K562 (cell line): ENCODE measurements at regions not wholly inside any gene's neighbourhood (a gene's known extent, or its start where the extent isn't known, plus 50 kb on each side); places are given as distances from the start of the nearest gene placed in this dataset.

Experiments
- ATAC-seq: fragments of 200-7000 bp; cut with Tn5 transposase; 3 replicates; pipeline ENCODE4 v1.9.1; 2020; ENCODE audit warnings: moderate library complexity
- BruUV-seq: library from RNA; stranded (reverse); fragments of 400-500 nt; replicated peaks from 2 replicates; lab custom pipeline; 2021; lab: Mats Ljungman, UMichigan
- CTCF ChIA-PET: fragments of 300-600 bp; formaldehyde crosslinking; extraction: SDS; loops from one replicate; lab custom pipeline; 2021; ENCODE audit warnings: low intra/inter-chr PET ratio; lab: Yijun Ruan, JAX
- POLR2A ChIA-PET: fragments of 300-600, 350-650 bp; sonication (Branson Sonifier 250); formaldehyde crosslinking; extraction: SDS; loops from one replicate; lab custom pipeline; 2021; ENCODE audit warnings: antibody characterized with exemption, inconsistent platforms; lab: Yijun Ruan, JAX
- DNase-seq, 4 experiments: peaks; one replicate each; pipeline versions ENCODE4 v3.0.0 to v3.0.0-alpha.2; 2011 to 2018; ENCODE audit warnings: low spot score in 3 of 4, mixed read lengths in 3 of 4; ENCODE audit errors: extremely low read depth in 1 of 4
- FAIRE-seq: peaks from 2 replicates; lab custom pipeline; 2011; peaks lifted over from hg19 to GRCh38; lab: Jason Lieb, UNC
- H2AFZ ChIP-seq: 2 replicates; pipeline ENCODE4 v1.6.0; 2011; ENCODE audit warnings: low read depth, low read length, control low read depth, inconsistent platforms
- H3K27ac ChIP-seq: fragments of 200-600 bp; 3 replicates; pipeline ENCODE4 v1.8.0; 2011; ENCODE audit warnings: low read depth, mild to moderate bottlenecking, control low read depth, inconsistent platforms, low read length, moderate library complexity, mixed read lengths; ENCODE audit errors: extremely low read depth
- H3K27me3 ChIP-seq, 2 experiments: fragments of 300-600 bp in 1 of 2; 2 replicates in 1 of 2; 3 replicates in 1 of 2; pipeline versions ENCODE4 v1.6.0 to v1.8.0; 2011; ENCODE audit warnings: inconsistent platforms in 2 of 2, low read length in 2 of 2, mild to moderate bottlenecking in 1 of 2, mixed read lengths in 1 of 2, moderate library complexity in 1 of 2; ENCODE audit not compliant: control insufficient read depth in 2 of 2, insufficient read depth in 2 of 2
- H3K36me3 ChIP-seq: fragments of 300-600 bp; 3 replicates; pipeline ENCODE4 v1.8.0; 2011; ENCODE audit warnings: mild to moderate bottlenecking, low read length, inconsistent platforms; ENCODE audit not compliant: control insufficient read depth, insufficient read depth
- H3K4me1 ChIP-seq, 2 experiments: fragments of 200-600 bp in 1 of 2; replicated peaks in 1 of 2; 2 replicates in 1 of 2; 3 replicates in 1 of 2; pipeline versions ENCODE4 v1.5.1 to v1.8.0; 2011; ENCODE audit warnings: inconsistent platforms in 2 of 2, low read length in 2 of 2, mild to moderate bottlenecking in 1 of 2, mixed read lengths in 1 of 2, moderate library complexity in 1 of 2; ENCODE audit not compliant: control insufficient read depth in 2 of 2, insufficient read depth in 2 of 2
- H3K4me2 ChIP-seq: 2 replicates; pipeline ENCODE4 v1.6.1; 2011; ENCODE audit warnings: low read length, control low read depth, inconsistent platforms, mixed read lengths; ENCODE audit not compliant: insufficient read depth
- H3K4me3 ChIP-seq: fragments of 200-600 bp; sonication (generic), shearing (Covaris generic); 2 replicates; pipeline ENCODE4 v1.5.1; 2016; ENCODE audit warnings: control low read depth, inconsistent platforms
- H3K79me2 ChIP-seq: fragments of 200-600 bp; 3 replicates; pipeline ENCODE4 v1.8.0; 2011; ENCODE audit warnings: low read length, inconsistent platforms; ENCODE audit not compliant: control insufficient read depth, insufficient read depth
- H3K9ac ChIP-seq, 2 experiments: 2 replicates each; pipeline versions ENCODE4 v1.6.0 to v1.6.1; 2011; ENCODE audit warnings: low read depth in 2 of 2, low read length in 2 of 2, control low read depth in 1 of 2, inconsistent platforms in 1 of 2, mild to moderate bottlenecking in 1 of 2, mixed read lengths in 1 of 2; ENCODE audit not compliant: insufficient read depth in 1 of 2
- H3K9me1 ChIP-seq: one replicate; pipeline ENCODE4 v1.6.0; 2011; ENCODE audit warnings: inconsistent platforms, mild to moderate bottlenecking, low read length, moderate library complexity; ENCODE audit not compliant: control insufficient read depth, insufficient read depth
- H3K9me3 ChIP-seq: replicated peaks from 2 replicates; pipeline ENCODE4 v1.5.1; 2011; ENCODE audit warnings: low read depth, low read length, inconsistent platforms; ENCODE audit not compliant: control insufficient read depth, insufficient read depth
- H4K20me1 ChIP-seq: replicated peaks from 2 replicates; pipeline ENCODE4 v1.6.1; 2011; ENCODE audit warnings: low read length, inconsistent platforms, mixed read lengths; ENCODE audit not compliant: control insufficient read depth, insufficient read depth
- ILK ChIP-seq: fragments of 450-650 bp; IDR thresholded peaks from 2 replicates; pipeline ENCODE4 v1.6.1; 2016; ENCODE audit warnings: missing genetic modification characterization, low read depth, mild to moderate bottlenecking, missing compliant biosample characterization, moderate library complexity, borderline replicate concordance
- TSHZ1 ChIP-seq: fragments of 250-450 bp; sonication (Bioruptor Pico); IDR thresholded peaks from 2 replicates; pipeline ENCODE4 v1.4.0; 2020; ENCODE audit warnings: mild to moderate bottlenecking, moderate library complexity
- ZBTB26 ChIP-seq: fragments of 450-650 bp; formaldehyde crosslinking; IDR thresholded peaks from 2 replicates; pipeline ENCODE4 v1.4.0; 2022; ENCODE audit warnings: missing genetic modification characterization
- ZC3H8 ChIP-seq: fragments of 450-650 bp; IDR thresholded peaks from 2 replicates; pipeline ENCODE4 v1.6.1; 2017
- WGBS: fragments of 100-300 bp; shearing (Covaris generic); methylation state at CpG from one replicate; pipeline ENCODE4 v1.1.6; 2016; ENCODE audit warnings: low coverage, mixed read lengths; ENCODE audit not compliant: insufficient coverage; ENCODE audit errors: missing lambda C conversion rate; 5-methylcytosine and 5-hydroxymethylcytosine counted together
- in situ Hi-C: fragments of 300-500 bp; cut with MboI; formaldehyde crosslinking; loops from 4 replicates; pipeline ENCODE4 v1.15.0; 2018; ENCODE audit warnings: inconsistent platforms, mixed read lengths
- intact Hi-C: fragments of 100-400 bp; cut with micrococcal nuclease; formaldehyde crosslinking; loops from 2 replicates; pipeline ENCODE4 v1.14.2; 2022

GRCh38 chr5:60546207-60546606 lies 153.8 kb downstream of the DEPDC1B start:
- WGBS = 0% methylated on average over 3 of the region's 4 CpGs
- in situ Hi-C loops = no loop called here
- no peaks in the 10 kb centered on the region for H3K9me1 ChIP-seq
- no peak overlapping the region for H3K27ac ChIP-seq
- TF ChIP-seq ZC3H8 (no peak), ILK (tag) (no peak), ZBTB26 (CRISPR knock-in tag) (no peak)
- no peaks in the 10 kb centered on the region for H3K36me3 ChIP-seq
- H3K4me1 ChIP-seq = no peaks in the 10 kb centered on the region
- no TSS peak for BruUV-seq
- H3K79me2 ChIP-seq = no peaks in the 10 kb centered on the region
- intact Hi-C loops = no loop called here
- H3K4me2 ChIP-seq = no peak overlapping the region
- no peaks in the 10 kb centered on the region for H3K9me3 ChIP-seq
- no peak for DNase-seq
- ATAC-seq = no peak
- ChIA-PET CTCF (no interaction called here), POLR2A (no interaction called here)
- FAIRE-seq = no peak
- H3K4me3 ChIP-seq = no peak overlapping the region
- no peak overlapping the region for H3K9ac ChIP-seq
- H2AFZ ChIP-seq = no peak overlapping the region
- H4K20me1 ChIP-seq = no peaks in the 10 kb centered on the region
- no peaks in the 10 kb centered on the region for H3K27me3 ChIP-seq

GRCh38 chr5:60545551-60545950 lies 154.4 kb downstream of the DEPDC1B start:
- no peak for FAIRE-seq
- Histone ChIP-seq H3K27ac (no peak overlapping the region), H3K4me2 (no peak overlapping the region), H3K9me3 (no peaks in the 10 kb centered on the region), H3K4me1 (no peaks in the 10 kb centered on the region), H3K27me3 (no peaks in the 10 kb centered on the region), H3K4me3 (no peak overlapping the region), H3K9ac (no peak overlapping the region), H3K36me3 (no peaks in the 10 kb centered on the region), H3K79me2 (no peaks in the 10 kb centered on the region), H3K9me1 (no peaks in the 10 kb centered on the region), H2AFZ (no peak overlapping the region), H4K20me1 (no peaks in the 10 kb centered on the region)
- 2% methylated on average over 3 of the region's 3 CpGs for WGBS
- in situ Hi-C loops (no loop called here), intact Hi-C loops (no loop called here)
- TF ChIP-seq TSHZ1 (CRISPR knock-in tag) = no peak
- no peak for DNase-seq
- CTCF ChIA-PET = no interaction called here
- ATAC-seq = no peak
- POLR2A ChIA-PET = no interaction called here
- no TSS peak for BruUV-seq
